ENCODE measurements at regions not wholly inside any gene's neighbourhood (a gene's known extent, or its start where the extent isn't known, plus 50 kb on each side); places are given as distances from the start of the nearest gene placed in this dataset.

GRCh38 chr3:96677156-96677555 lies 137.2 kb upstream of the EPHA6 start:
- no peak overlapping the region for H3K4me3 ChIP-seq (ENCODE audit: low read depth, low read length)
- H3K27me3 ChIP-seq (ENCODE audit: control insufficient read depth, insufficient read depth, low read length) = no peaks in the 10 kb centered on the region
- H3K9me3 ChIP-seq (ENCODE audit: control insufficient read depth, insufficient read depth, low read length) = peaks cover 14% of the 10 kb centered on the region
- DNase-seq (ENCODE audit: low read depth, low spot score) = no peak
- TF ChIP-seq CTCF (IDR thresholded peaks at IDR 0.05; ENCODE audit: low read depth, low read length) = no peak
- POLR2A ChIA-PET = no interaction called here
- CTCF ChIA-PET = no interaction called here
- H3K27ac ChIP-seq (ENCODE audit: low read depth, low read length) = no peak overlapping the region

- Histone ChIP-seq H3K27me3 (ENCODE audit: control insufficient read depth, insufficient read depth, low read length) (no peaks in the 10 kb centered on the region), H3K27ac (ENCODE audit: low read depth, low read length) (no peak overlapping the region), H3K9me3 (ENCODE audit: control insufficient read depth, insufficient read depth, low read length) (peaks cover 11% of the 10 kb centered on the region), H3K4me3 (ENCODE audit: low read depth, low read length) (no peak overlapping the region)
- no peak for TF ChIP-seq CTCF (IDR thresholded peaks at IDR 0.05; ENCODE audit: low read depth, low read length)
- CTCF ChIA-PET = no interaction called here
- DNase-seq (ENCODE audit: low read depth, low spot score) = no peak
- POLR2A ChIA-PET = no interaction called here
Measured at GRCh38 chr3:96678325-96678724, 136.1 kb upstream of the EPHA6 start.

- H3K9me3 ChIP-seq (ENCODE audit: control insufficient read depth, insufficient read depth, low read length) = peaks cover 37% of the 10 kb centered on the region
- H3K27ac ChIP-seq (ENCODE audit: low read depth, low read length) = no peak overlapping the region
- CTCF ChIA-PET = no interaction called here
- POLR2A ChIA-PET = no interaction called here
- DNase-seq (ENCODE audit: low read depth, low spot score) = no peak
- no peak for TF ChIP-seq CTCF (IDR thresholded peaks at IDR 0.05; ENCODE audit: low read depth, low read length)
- H3K27me3 ChIP-seq (ENCODE audit: control insufficient read depth, insufficient read depth, low read length) = no peaks in the 10 kb centered on the region
- H3K4me3 ChIP-seq (ENCODE audit: low read depth, low read length) = no peak overlapping the region
Measured at GRCh38 chr3:96700322-96701315, 113.8 kb upstream of the EPHA6 start.

GRCh38 chr3:96705895-96706294 lies 108.5 kb upstream of the EPHA6 start:
- ChIA-PET POLR2A (no interaction called here), CTCF (no interaction called here)
- Histone ChIP-seq H3K27me3 (ENCODE audit: control insufficient read depth, insufficient read depth, low read length) (no peaks in the 10 kb centered on the region), H3K9me3 (ENCODE audit: control insufficient read depth, insufficient read depth, low read length) (peaks cover 22% of the 10 kb centered on the region), H3K27ac (ENCODE audit: low read depth, low read length) (no peak overlapping the region), H3K4me3 (ENCODE audit: low read depth, low read length) (no peak overlapping the region)
- TF ChIP-seq CTCF (IDR thresholded peaks at IDR 0.05; ENCODE audit: low read depth, low read length) = no peak
- no peak for DNase-seq (ENCODE audit: low read depth, low spot score)

GRCh38 chr3:96706509-96706908 lies 107.9 kb upstream of the EPHA6 start:
- Histone ChIP-seq H3K9me3 (ENCODE audit: control insufficient read depth, insufficient read depth, low read length) (peaks cover 17% of the 10 kb centered on the region), H3K27ac (ENCODE audit: low read depth, low read length) (no peak overlapping the region), H3K4me3 (ENCODE audit: low read depth, low read length) (no peak overlapping the region), H3K27me3 (ENCODE audit: control insufficient read depth, insufficient read depth, low read length) (no peaks in the 10 kb centered on the region)
- CTCF ChIA-PET = no interaction called here
- POLR2A ChIA-PET = no interaction called here
- TF ChIP-seq CTCF (IDR thresholded peaks at IDR 0.05; ENCODE audit: low read depth, low read length) = no peak
- DNase-seq (ENCODE audit: low read depth, low spot score) = no peak
